COLO829 (cell line): ENCODE measurements at regions not wholly inside any gene's neighbourhood (a gene's known extent, or its start where the extent isn't known, plus 50 kb on each side); places are given as distances from the start of the nearest gene placed in this dataset.
"Not testable (repeated sequence)": the region's sequence is repeated elsewhere in the genome, so short reads cannot be mapped to it uniquely, and the experiment has no call there.

Source experiments
- DNase-seq: peaks from one replicate; pipeline ENCODE4 v3.0.0; 2012; ENCODE audit warnings: low spot score

GRCh38 chr13:18322821-18323220, 858.8 kb downstream of the TUBA3C start:
- not testable (repeated sequence) for DNase-seq

GRCh38 chr13:18319653-18320052, 862.0 kb downstream of the TUBA3C start:
- not testable (repeated sequence) for DNase-seq

- DNase-seq = not testable (repeated sequence)
These were observed 878.3 kb downstream of the TUBA3C start for GRCh38 chr13:18303240-18303813.

- DNase-seq = not testable (repeated sequence)
These were observed 880.7 kb downstream of the TUBA3C start for GRCh38 chr13:18300968-18301367.

- not testable (repeated sequence) for DNase-seq
These were observed 884.3 kb downstream of the TUBA3C start for GRCh38 chr13:18297359-18297758.

GRCh38 chr13:18296617-18297016, 885.0 kb downstream of the TUBA3C start:
- DNase-seq = not testable (repeated sequence)

GRCh38 chr13:18294311-18294710, 887.3 kb downstream of the TUBA3C start:
- not testable (repeated sequence) for DNase-seq

GRCh38 chr13:18286848-18287247, 894.8 kb downstream of the TUBA3C start:
- DNase-seq = not testable (repeated sequence)

GRCh38 chr13:18285663-18286062, 896.0 kb downstream of the TUBA3C start:
- DNase-seq = not testable (repeated sequence)

GRCh38 chr13:18284040-18284439, 897.6 kb downstream of the TUBA3C start:
- DNase-seq = not testable (repeated sequence)

GRCh38 chr13:18281829-18282597, 899.6 kb downstream of the TUBA3C start:
- DNase-seq = not testable (repeated sequence)

GRCh38 chr13:18280904-18281828, 900.5 kb downstream of the TUBA3C start:
- DNase-seq = not testable (repeated sequence)

- not testable (repeated sequence) for DNase-seq
These were observed 901.7 kb downstream of the TUBA3C start for GRCh38 chr13:18279971-18280370.

GRCh38 chr13:18277372-18277771, 904.3 kb downstream of the TUBA3C start:
- DNase-seq = not testable (repeated sequence)

GRCh38 chr13:18276280-18276679, 905.3 kb downstream of the TUBA3C start:
- DNase-seq = not testable (repeated sequence)

GRCh38 chr13:18273785-18274514, 907.7 kb downstream of the TUBA3C start:
- not testable (repeated sequence) for DNase-seq

GRCh38 chr13:18258801-18259419, 922.7 kb downstream of the TUBA3C start:
- DNase-seq = not testable (repeated sequence)

- peak; percentile 1 for DNase-seq
These were observed 923.9 kb downstream of the TUBA3C start for GRCh38 chr13:18257686-18258085.

GRCh38 chr13:18252848-18253247, 928.8 kb downstream of the TUBA3C start:
- DNase-seq = not testable (repeated sequence)

GRCh38 chr13:18248533-18249240, 932.9 kb downstream of the TUBA3C start:
- not testable (repeated sequence) for DNase-seq
